ENCODE measurements at regions not wholly inside any gene's neighbourhood (a gene's known extent, or its start where the extent isn't known, plus 50 kb on each side); places are given as distances from the start of the nearest gene placed in this dataset.
"Not testable (repeated sequence)": the region's sequence is repeated elsewhere in the genome, so short reads cannot be mapped to it uniquely, and the experiment has no call there.

GRCh38 chr15:81899730-81900129 lies 146.1 kb downstream of the MEX3B start:
- no peak for DNase-seq (ENCODE audit: low spot score)

GRCh38 chr15:81899024-81899423 lies 146.8 kb downstream of the MEX3B start:
- DNase-seq (ENCODE audit: low spot score): no peak

GRCh38 chr15:81897057-81897677 lies 148.7 kb downstream of the MEX3B start:
- no peak for DNase-seq (ENCODE audit: low spot score)

GRCh38 chr15:81896356-81896755 lies 149.5 kb downstream of the MEX3B start:
- no peak for DNase-seq (ENCODE audit: low spot score)

- no peak for DNase-seq (ENCODE audit: low spot score)
Measured at GRCh38 chr15:81895723-81896122, 150.1 kb downstream of the MEX3B start.

- DNase-seq (ENCODE audit: low spot score): no peak
Measured at GRCh38 chr15:81894061-81894460, 151.8 kb downstream of the MEX3B start.

GRCh38 chr15:81893182-81893835 lies 152.5 kb downstream of the MEX3B start:
- no peak for DNase-seq (ENCODE audit: low spot score)

GRCh38 chr15:81890496-81890895 lies 155.3 kb downstream of the MEX3B start:
- no peak for DNase-seq (ENCODE audit: low spot score)

GRCh38 chr15:81889485-81889881 lies 156.3 kb downstream of the MEX3B start:
- no peak for DNase-seq (ENCODE audit: low spot score)

GRCh38 chr15:81888748-81889484 lies 156.9 kb downstream of the MEX3B start:
- DNase-seq (ENCODE audit: low spot score): no peak

GRCh38 chr15:81887912-81888311 lies 157.9 kb downstream of the MEX3B start:
- DNase-seq (ENCODE audit: low spot score): no peak

- not testable (repeated sequence) for DNase-seq (ENCODE audit: low spot score)
Measured at GRCh38 chr15:81887188-81887587, 158.6 kb downstream of the MEX3B start.

- no peak for DNase-seq (ENCODE audit: low spot score)
Measured at GRCh38 chr15:81886591-81886990, 159.2 kb downstream of the MEX3B start.

GRCh38 chr15:81886080-81886479 lies 159.7 kb downstream of the MEX3B start:
- DNase-seq (ENCODE audit: low spot score): no peak

- DNase-seq (ENCODE audit: low spot score): no peak
Measured at GRCh38 chr15:81885135-81885534, 160.7 kb downstream of the MEX3B start.

GRCh38 chr15:81882504-81882903 lies 163.3 kb downstream of the MEX3B start:
- no peak for DNase-seq (ENCODE audit: low spot score)

- no peak for DNase-seq (ENCODE audit: low spot score)
Measured at GRCh38 chr15:81880833-81881232, 165.0 kb downstream of the MEX3B start.

- no peak for DNase-seq (ENCODE audit: low spot score)
Measured at GRCh38 chr15:81880314-81880713, 165.5 kb downstream of the MEX3B start.

GRCh38 chr15:81875717-81876116 lies 170.1 kb downstream of the MEX3B start:
- not testable (repeated sequence) for DNase-seq (ENCODE audit: low spot score)

- DNase-seq (ENCODE audit: low spot score): not testable (repeated sequence)
Measured at GRCh38 chr15:81870746-81871106, 175.1 kb downstream of the MEX3B start.

- not testable (repeated sequence) for DNase-seq (ENCODE audit: low spot score)
Measured at GRCh38 chr15:81870062-81870745, 175.6 kb downstream of the MEX3B start.

GRCh38 chr15:81869161-81869954 lies 176.5 kb downstream of the MEX3B start:
- no peak for DNase-seq (ENCODE audit: low spot score)

Data from HuH-7 (cell line).